HG02571 (cell line): ENCODE measurements at regions not wholly inside any gene's neighbourhood (a gene's known extent, or its start where the extent isn't known, plus 50 kb on each side); places are given as distances from the start of the nearest gene placed in this dataset.
A peak's percentile ranks its signal among the peaks of the same experiment; 100 is the strongest.
"Not testable (repeated sequence)": the region's sequence is repeated elsewhere in the genome, so short reads cannot be mapped to it uniquely, and the experiment has no call there.

Experiments
- ATAC-seq: cut with Tn5 transposase; IDR thresholded peaks from one replicate; pipeline ENCODE4 v1.9.1; 2021; ENCODE audit warnings: mild to moderate bottlenecking, moderate library complexity; ENCODE audit not compliant: unreplicated experiment

DNA sequence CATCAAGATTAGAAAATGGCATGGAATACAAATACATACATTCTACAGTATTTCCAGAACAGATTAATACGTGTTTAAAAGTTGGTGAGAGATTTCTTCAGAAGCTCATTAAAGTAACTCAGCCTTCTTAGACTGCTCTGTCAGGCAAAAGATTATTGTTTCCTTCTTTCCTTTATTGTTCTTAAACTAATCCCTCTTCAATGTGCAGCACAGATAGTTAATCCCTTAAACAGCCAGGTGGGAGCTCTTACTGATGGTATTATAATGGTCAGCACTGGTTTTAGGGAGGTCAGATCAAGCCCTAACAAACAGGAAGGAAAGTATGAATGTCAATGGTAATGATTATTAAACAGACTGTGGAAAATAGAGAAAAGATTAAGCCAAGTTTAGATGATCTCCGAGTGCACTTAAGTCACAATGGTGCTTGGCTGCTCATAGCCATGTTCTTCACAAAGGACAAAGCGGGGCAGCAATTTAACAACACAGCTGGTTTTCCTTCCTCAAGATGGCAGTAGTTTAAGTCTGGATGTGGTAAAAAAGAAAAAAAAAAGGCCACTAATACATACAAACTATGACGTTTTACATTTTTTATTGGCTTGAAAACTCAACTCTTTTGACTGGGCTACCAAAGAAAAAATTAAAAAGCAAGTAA is 992.6 kb downstream of the PCDH9 start:
- ATAC-seq = no peak

GRCh38 chr13:66234159-66234558 is 996.0 kb downstream of the PCDH9 start:
- no peak for ATAC-seq

DNA sequence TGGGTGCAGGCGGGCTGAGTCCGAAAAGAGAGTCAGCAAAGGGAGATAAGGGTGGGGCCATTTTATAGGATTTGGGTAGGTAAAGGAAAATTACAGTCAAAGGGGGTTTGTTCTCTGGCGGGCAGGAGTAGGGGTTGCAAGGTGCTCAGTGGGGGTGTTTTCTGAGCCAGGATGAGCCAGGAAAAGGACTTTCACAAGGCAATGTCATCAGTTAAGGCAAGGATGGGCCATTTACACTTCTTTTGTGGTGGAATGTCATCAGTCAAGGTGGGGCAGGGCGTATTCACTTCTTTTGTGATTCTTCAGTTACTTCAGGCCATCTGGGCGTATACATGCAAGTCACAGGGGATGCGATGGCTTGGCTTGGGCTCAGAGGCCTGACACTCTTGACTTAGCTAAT is 998.2 kb downstream of the PCDH9 start:
- not testable (repeated sequence) for ATAC-seq

DNA sequence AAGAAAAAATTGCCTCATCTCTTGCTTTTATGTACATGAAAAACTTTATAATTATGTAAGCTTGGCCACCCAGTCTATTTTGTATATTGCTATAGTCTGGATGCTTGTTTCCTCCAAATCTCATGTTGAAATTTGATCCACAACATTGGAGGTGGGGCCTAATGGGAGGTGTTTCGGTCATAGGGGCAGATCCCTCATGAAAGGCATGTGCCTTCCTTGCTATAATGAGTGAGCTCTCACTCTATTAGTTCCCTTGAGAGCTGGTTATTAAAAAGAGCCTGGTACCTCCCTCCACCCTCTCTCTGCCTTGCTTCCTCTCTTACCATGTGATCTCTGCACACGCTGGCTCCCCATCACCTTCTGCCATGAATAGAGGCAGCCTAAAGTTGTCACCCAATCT is 1005.1 kb downstream of the PCDH9 start:
- ATAC-seq = no peak

GRCh38 chr13:66224663-66225062 is 1005.5 kb downstream of the PCDH9 start:
- ATAC-seq = no peak

- ATAC-seq = peak; percentile 51
Observed at GRCh38 chr13:66222926-66223325, 1007.2 kb downstream of the PCDH9 start.

GRCh38 chr13:66222127-66222526 is 1008.0 kb downstream of the PCDH9 start:
- ATAC-seq = no peak

- no peak for ATAC-seq
Observed at GRCh38 chr13:66219506-66219905, 1010.6 kb downstream of the PCDH9 start.

DNA sequence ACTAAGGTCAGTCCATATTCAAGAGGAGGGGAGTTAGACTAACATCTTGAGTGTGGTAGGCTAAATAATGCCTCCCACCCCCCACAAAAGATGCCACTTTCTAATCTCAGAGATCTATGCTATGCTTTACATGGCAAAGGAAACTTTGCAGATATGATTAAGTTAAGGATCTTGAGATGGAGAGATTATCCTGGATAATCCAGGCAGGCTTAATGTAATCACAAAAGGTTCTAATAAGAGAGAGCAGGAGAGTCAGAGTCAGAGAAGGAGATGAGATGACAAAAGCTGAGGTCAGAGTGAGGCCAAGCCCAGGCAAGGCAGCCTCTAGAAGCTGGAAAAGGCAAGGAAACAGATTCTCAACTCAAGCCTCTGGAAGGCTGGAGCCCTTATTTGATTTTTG is 1011.6 kb downstream of the PCDH9 start:
- ATAC-seq = no peak

GRCh38 chr13:66216728-66217127 is 1013.4 kb downstream of the PCDH9 start:
- no peak for ATAC-seq

DNA sequence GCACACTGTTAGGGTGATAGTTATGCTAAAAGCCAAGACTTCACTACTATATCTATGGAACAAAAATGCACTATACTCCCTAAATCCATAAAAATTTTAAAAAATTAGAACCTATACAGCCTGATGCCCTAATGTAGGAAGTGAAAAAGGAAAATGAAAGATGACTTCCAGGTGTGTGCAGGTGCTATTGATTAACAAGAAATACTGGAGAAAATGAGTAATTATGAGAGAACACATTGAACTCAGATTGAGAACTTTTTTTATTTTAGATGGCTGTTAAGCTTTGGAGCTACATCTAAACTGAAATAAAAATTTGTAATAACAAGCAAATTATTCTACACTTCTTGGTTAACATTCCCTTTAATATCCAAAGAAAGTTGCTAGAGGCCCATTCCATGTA is 1015.7 kb downstream of the PCDH9 start:
- no peak for ATAC-seq

DNA sequence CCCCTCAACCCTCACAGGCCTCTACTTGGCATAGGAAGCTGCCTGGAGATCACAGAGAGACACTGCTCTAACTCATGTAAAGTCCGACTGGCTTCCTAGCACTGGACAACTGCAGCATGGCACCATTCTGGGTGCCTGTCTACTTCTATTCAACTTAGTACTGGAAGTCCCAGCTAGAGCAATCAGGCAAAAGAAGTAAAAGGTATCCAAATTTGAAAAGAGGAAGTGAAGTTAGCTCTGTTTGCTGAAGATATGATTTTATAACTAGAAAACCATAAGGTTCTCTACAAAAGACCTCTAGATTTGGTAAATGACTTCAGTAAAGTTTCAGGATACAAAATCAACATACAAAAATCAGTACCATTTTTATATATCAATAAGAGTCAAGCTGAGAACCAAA is 1017.6 kb downstream of the PCDH9 start:
- peak; percentile 66 for ATAC-seq

DNA sequence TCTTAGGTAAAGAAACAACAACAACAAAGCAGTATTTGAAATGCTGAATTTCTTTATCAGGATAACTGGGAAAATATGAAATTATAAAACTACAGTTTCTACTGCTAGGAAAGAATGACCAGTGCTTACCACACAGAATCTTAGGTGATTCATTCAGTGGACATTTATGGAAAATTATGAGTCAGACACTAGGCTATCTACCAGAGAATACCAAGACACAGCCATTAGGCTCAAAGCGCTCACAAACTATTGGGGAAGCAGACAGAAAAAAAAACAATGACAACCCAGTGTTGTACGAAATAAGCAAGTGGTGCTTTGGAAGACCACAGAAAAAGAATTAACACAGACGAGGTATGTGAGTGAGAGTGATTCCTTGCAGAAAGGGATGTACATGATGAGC is 1019.5 kb downstream of the PCDH9 start:
- no peak for ATAC-seq

DNA sequence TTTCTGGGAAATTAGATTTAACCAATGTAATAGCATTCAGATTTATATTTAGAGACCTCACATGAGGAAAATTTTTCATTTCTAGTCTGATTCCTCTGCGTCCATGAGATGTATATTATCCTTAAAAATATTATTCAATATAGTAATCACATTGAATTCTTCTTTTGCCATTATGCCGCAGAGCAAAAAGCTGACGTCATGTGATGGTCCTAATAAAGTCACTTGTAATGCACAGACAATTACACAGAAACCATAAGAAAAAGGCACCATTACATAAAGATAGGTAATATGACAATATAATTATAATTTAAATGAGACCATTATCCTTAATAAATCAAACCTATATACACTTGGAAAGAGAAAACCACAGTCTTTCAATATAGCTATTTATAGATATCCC is 1021.5 kb downstream of the PCDH9 start:
- no peak for ATAC-seq

GRCh38 chr13:66207610-66208009 is 1022.5 kb downstream of the PCDH9 start:
- no peak for ATAC-seq

DNA sequence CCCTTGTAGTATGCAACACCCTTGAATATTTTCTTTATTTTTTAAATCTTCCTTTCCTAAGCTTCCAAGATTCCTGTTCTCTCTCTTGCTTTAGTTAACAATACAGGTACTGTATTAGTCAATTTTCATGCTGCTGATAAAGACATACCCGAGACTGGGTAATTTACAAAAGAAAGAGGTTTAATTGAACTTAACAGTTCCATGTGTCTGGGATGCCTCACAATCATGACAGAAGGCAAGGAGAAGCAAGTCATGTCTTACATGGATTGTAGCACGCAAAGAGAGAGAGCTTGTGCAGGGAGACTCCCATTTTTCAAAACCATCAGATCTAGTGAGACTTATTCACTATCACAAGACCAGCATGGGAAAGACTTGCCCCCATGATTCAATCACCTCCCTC is 1024.3 kb downstream of the PCDH9 start:
- ATAC-seq = no peak

GRCh38 chr13:66200555-66200954 is 1029.6 kb downstream of the PCDH9 start:
- ATAC-seq = peak; percentile 78

- no peak for ATAC-seq
Observed at GRCh38 chr13:66195238-66195637, 1034.9 kb downstream of the PCDH9 start.

DNA sequence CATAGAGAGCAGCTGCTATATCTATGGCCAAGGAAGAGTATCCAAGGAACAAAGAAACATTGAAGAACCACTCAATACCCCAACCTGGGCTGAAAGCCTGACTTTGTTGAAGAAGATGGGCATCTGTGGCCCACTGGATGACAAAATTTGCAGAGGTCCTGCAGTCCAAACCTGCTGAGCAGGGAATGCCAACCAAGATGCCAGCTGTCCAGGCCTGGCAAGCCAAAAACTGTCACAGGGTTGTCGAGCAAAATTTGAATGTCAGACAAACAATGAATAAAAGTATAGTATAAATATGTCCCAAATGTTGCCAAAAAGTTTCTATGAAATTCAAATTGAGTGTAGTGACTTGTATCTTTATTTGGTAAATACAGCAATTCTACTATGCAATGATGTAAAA is 1040.2 kb downstream of the PCDH9 start:
- ATAC-seq = no peak

- no peak for ATAC-seq
Observed at GRCh38 chr13:66180836-66181235, 1049.3 kb downstream of the PCDH9 start.

DNA sequence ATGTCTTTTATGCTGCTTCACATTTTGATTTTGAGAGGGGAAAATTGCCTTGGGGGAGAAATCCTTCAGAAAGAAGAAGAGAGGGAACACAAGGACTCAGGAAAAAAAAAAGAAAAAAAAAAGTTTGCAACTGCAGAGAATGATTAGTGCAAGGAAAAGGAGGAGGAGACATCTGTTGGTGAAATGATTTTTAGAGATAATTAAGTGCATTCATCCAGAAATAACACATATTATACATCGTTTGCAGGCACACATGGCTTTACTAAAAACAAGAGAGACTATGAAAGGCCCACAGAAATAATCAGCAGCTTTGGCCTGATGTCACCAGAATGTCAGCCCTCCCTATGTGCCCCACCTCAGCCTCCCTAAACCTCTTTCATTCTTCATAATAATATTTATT is 1058.2 kb downstream of the PCDH9 start:
- no peak for ATAC-seq

DNA sequence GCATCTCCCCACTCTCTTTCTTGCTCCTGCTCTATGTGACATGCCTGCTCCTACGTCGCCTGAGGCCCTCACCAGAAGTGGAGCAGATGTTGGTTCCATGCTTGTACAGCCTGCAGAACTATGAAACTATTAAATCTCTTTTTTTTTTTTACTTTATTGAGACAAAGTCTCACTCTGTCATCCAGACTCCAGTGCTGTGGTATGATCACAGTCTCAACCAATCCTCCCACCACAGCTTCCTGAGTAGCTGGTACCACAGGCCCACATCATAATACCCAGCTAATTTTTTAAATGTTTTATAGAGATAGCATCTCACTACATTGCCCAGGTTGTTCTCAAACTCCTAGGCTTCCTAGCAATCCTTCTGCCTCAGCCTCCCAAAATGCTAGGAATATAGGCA is 1067.7 kb downstream of the PCDH9 start:
- no peak for ATAC-seq

DNA sequence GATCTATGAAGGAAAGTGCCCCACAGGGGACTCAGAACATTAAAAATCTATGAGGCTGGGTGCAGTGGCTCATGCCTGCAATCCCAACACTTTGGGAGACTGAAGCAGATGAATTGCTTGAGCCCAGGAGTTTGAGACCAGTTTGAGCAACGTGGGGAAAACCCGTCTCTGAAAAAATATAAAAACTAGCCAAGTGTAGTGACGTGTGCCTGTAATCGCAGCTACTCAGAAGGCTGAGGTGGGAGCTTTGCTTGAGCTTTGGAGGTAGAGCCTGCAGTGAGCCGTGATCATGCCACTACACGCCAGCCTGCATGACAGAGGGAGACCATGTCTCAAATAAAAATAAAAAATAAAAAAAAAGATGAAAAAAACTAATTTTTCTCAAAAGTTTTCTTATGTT is 1070.6 kb downstream of the PCDH9 start:
- peak; percentile 66 for ATAC-seq
